DND-41 (cell line): ENCODE measurements at regions not wholly inside any gene's neighbourhood (a gene's known extent, or its start where the extent isn't known, plus 50 kb on each side); places are given as distances from the start of the nearest gene placed in this dataset.

Experiments
- ATAC-seq: fragments of 200-7000 bp; cut with Tn5 transposase; 3 replicates; pipeline ENCODE4 v1.9.1; 2021; ENCODE audit warnings: low read depth; ENCODE audit not compliant: insufficient read depth
- DNase-seq: peaks from one replicate; pipeline ENCODE4 v3.0.0-alpha.2; 2020
- H2AFZ ChIP-seq: 2 replicates; pipeline ENCODE4 v1.6.0; 2012; ENCODE audit warnings: low read depth, low read length
- H3K27ac ChIP-seq: 2 replicates; pipeline ENCODE4 v1.5.1; 2012; ENCODE audit warnings: low read length, inconsistent platforms
- H3K27me3 ChIP-seq: fragments of 200-600 bp; sonication (generic); 2 replicates; pipeline ENCODE4 v1.6.0; 2012; ENCODE audit warnings: low read length, mild to moderate bottlenecking, inconsistent platforms; ENCODE audit not compliant: insufficient read depth, poor library complexity
- H3K36me3 ChIP-seq: 2 replicates; pipeline ENCODE4 v1.5.1; 2012; ENCODE audit warnings: low read length, inconsistent platforms; ENCODE audit not compliant: insufficient read depth
- H3K4me1 ChIP-seq: 2 replicates; pipeline ENCODE4 v1.5.1; 2012; ENCODE audit warnings: mild to moderate bottlenecking, low read length; ENCODE audit not compliant: insufficient read depth
- H3K4me2 ChIP-seq: 2 replicates; pipeline ENCODE4 v1.6.0; 2012; ENCODE audit warnings: mild to moderate bottlenecking, moderate library complexity, low read length, inconsistent platforms; ENCODE audit not compliant: insufficient read depth
- H3K4me3 ChIP-seq, 2 experiments: fragments of 200-600 bp in 1 of 2; shearing (Covaris generic) in 1 of 2; 2 replicates each; pipeline ENCODE4 v1.5.1; 2012 to 2016; ENCODE audit warnings: inconsistent platforms in 2 of 2, low read length in 2 of 2, mild to moderate bottlenecking in 2 of 2, low read depth in 1 of 2, moderate library complexity in 1 of 2
- H3K79me2 ChIP-seq: 2 replicates; pipeline ENCODE4 v1.6.0; 2012; ENCODE audit warnings: low read length, inconsistent platforms; ENCODE audit not compliant: insufficient read depth
- H3K9ac ChIP-seq: 2 replicates; pipeline ENCODE4 v1.6.0; 2012; ENCODE audit warnings: low read depth, mild to moderate bottlenecking, inconsistent platforms, low read length, moderate library complexity
- H3K9me3 ChIP-seq: 2 replicates; pipeline ENCODE4 v1.5.1; 2012; ENCODE audit warnings: low read length, moderate library complexity, mild to moderate bottlenecking, inconsistent platforms; ENCODE audit not compliant: insufficient read depth, severe bottlenecking
- H4K20me1 ChIP-seq: 2 replicates; pipeline ENCODE4 v1.6.0; 2012; ENCODE audit warnings: low read length; ENCODE audit not compliant: insufficient read depth
- EZH2 ChIP-seq: IDR thresholded peaks from 3 replicates; pipeline ENCODE4 v1.6.1; 2012; ENCODE audit warnings: borderline replicate concordance, low read depth, mild to moderate bottlenecking, moderate library complexity, low read length, inconsistent platforms; ENCODE audit not compliant: severe bottlenecking
- TF ChIP-seq, protein P1 (sequence below): IDR thresholded peaks from 2 replicates; pipeline ENCODE4 v1.5.1; 2012; ENCODE audit warnings: borderline replicate concordance, low read length, moderate library complexity, mild to moderate bottlenecking; ENCODE audit not compliant: poor library complexity, severe bottlenecking; ENCODE audit errors: extremely low read depth

DNA sequence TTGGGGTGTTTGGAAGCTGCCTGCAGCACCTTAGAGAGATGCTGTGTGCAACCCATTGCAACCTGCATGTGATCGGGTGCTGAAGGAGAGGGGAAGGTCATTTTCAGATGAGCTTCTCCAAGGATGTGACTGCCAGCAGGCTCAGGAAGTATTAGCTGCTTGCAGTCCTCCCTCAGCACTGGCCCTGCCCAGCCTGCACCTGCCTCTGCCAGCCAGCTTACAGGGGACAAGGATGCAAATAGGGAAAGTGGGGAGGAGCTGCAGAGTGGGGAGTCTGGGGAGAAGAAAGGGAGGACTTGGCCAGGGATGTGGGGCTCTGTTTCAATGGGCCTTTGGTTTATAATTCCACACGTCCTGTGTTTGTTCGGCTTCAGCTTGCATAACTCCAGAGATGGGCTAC lies 254.5 kb downstream of the RRAGC start:
- Histone ChIP-seq H3K4me2 (no peak overlapping the region), H2AFZ (no peak overlapping the region), H3K79me2 (no peaks in the 10 kb centered on the region), H3K27ac (no peak overlapping the region), H3K4me3 (no peak overlapping the region), H3K9me3 (no peaks in the 10 kb centered on the region), H4K20me1 (0 out of 2 replicates have a peak, but pooled peaks cover 2% of the 10 kb centered on the region), H3K36me3 (no peaks in the 10 kb centered on the region), H3K9ac (no peak overlapping the region), H3K27me3 (no peaks in the 10 kb centered on the region), H3K4me1 (no peaks in the 10 kb centered on the region)
- TF ChIP-seq EZH2: no peak
- TF ChIP-seq, protein P1, sequence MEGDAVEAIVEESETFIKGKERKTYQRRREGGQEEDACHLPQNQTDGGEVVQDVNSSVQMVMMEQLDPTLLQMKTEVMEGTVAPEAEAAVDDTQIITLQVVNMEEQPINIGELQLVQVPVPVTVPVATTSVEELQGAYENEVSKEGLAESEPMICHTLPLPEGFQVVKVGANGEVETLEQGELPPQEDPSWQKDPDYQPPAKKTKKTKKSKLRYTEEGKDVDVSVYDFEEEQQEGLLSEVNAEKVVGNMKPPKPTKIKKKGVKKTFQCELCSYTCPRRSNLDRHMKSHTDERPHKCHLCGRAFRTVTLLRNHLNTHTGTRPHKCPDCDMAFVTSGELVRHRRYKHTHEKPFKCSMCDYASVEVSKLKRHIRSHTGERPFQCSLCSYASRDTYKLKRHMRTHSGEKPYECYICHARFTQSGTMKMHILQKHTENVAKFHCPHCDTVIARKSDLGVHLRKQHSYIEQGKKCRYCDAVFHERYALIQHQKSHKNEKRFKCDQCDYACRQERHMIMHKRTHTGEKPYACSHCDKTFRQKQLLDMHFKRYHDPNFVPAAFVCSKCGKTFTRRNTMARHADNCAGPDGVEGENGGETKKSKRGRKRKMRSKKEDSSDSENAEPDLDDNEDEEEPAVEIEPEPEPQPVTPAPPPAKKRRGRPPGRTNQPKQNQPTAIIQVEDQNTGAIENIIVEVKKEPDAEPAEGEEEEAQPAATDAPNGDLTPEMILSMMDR: no peak
- DNase-seq (no peak), ATAC-seq (no peak)

DNA sequence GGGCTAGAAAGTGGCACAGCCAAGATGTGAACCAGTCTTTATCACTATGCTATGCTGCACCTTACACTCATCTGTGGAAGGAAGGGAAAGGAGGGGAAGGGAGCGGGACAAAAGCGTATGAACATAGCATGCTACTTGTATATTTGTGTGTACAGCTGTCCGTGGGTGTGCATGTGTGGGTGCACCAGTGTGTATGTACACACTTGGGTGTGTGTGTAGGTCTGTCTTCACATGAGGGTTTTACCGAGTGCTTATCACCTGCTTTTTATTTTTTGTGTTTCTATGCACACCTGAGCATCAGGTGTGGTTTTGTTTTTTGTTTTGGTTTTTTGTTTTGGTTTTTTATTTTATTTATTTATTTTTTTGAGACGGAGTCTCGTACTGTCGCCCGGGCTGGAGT lies 255.7 kb downstream of the RRAGC start:
- Histone ChIP-seq H3K27me3 (no peaks in the 10 kb centered on the region), H2AFZ (no peak overlapping the region), H3K36me3 (no peaks in the 10 kb centered on the region), H4K20me1 (0 out of 2 replicates have a peak, but pooled peaks cover 2% of the 10 kb centered on the region), H3K9me3 (no peaks in the 10 kb centered on the region), H3K27ac (no peak overlapping the region), H3K4me2 (no peak overlapping the region), H3K9ac (no peak overlapping the region), H3K79me2 (no peaks in the 10 kb centered on the region), H3K4me3 (no peak overlapping the region), H3K4me1 (no peaks in the 10 kb centered on the region)
- DNase-seq (no peak), ATAC-seq (no peak)
- TF ChIP-seq, protein P1: no peak
- no peak for TF ChIP-seq EZH2

DNA sequence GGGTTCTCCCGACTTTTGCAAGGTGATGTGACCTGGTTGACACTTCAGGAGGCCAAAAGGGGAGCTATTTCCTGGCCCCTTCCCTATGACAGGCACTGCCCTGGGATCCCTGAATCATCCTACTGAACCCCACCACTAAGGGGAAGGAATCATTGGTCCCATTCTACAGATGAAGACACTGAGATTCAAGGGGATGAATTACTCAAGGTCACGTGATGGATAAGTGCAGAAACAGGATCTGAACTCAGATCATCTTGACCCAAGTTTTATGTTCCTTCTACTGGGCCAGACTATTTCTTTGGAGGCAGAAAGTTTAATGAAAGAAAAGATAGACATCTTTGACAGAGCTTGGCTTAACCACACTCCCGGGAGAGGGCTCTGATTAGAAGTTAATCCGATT lies 258.7 kb downstream of the RRAGC start:
- no peak for ATAC-seq
- Histone ChIP-seq H3K9ac (no peak overlapping the region), H3K27ac (no peak overlapping the region), H3K4me2 (no peak overlapping the region), H3K27me3 (no peaks in the 10 kb centered on the region), H3K79me2 (no peaks in the 10 kb centered on the region), H3K9me3 (no peaks in the 10 kb centered on the region), H2AFZ (no peak overlapping the region), H3K4me3 (no peak overlapping the region), H3K36me3 (no peaks in the 10 kb centered on the region), H3K4me1 (no peaks in the 10 kb centered on the region), H4K20me1 (0 out of 2 replicates have a peak, but pooled peaks cover 2% of the 10 kb centered on the region)
- no peak for DNase-seq
- TF ChIP-seq EZH2: no peak
- TF ChIP-seq, protein P1: no peak

DNA sequence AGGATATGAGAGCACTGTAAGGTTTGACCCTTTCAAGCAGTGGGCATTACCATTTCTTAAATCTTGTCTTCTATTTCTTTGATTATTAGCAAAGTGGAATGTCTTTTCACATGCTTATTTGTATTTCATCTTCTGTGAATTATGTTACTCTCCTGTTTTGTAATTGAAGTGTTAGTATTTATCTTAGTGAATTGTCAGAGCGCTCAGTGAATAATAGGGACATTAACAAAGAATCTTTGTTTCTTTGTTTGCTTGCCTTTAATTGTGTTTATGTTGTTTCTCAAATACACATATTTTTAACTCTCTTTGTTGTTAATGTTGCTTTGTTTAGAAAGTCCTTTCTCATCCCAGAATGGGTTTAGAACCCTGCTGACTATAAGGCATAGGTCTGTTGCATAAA lies 259.3 kb downstream of the RRAGC start:
- 0 out of 2 replicates have a peak, but pooled peaks cover 2% of the 10 kb centered on the region for H4K20me1 ChIP-seq
- H3K79me2 ChIP-seq: no peaks in the 10 kb centered on the region
- no peak overlapping the region for H3K4me2 ChIP-seq
- H3K4me3 ChIP-seq: no peak overlapping the region
- H3K27ac ChIP-seq: no peak overlapping the region
- no peak for DNase-seq
- H2AFZ ChIP-seq: no peak overlapping the region
- TF ChIP-seq, protein P1: no peak
- TF ChIP-seq EZH2: no peak
- H3K27me3 ChIP-seq: no peaks in the 10 kb centered on the region
- no peaks in the 10 kb centered on the region for H3K9me3 ChIP-seq
- ATAC-seq: no peak
- no peaks in the 10 kb centered on the region for H3K4me1 ChIP-seq
- no peak overlapping the region for H3K9ac ChIP-seq
- no peaks in the 10 kb centered on the region for H3K36me3 ChIP-seq
